OCI-LY7 (cell line): ENCODE measurements at regions not wholly inside any gene's neighbourhood (a gene's known extent, or its start where the extent isn't known, plus 50 kb on each side); places are given as distances from the start of the nearest gene placed in this dataset.

ENCODE experiments used
- BruUV-seq: library from RNA; stranded (reverse); fragments of 400-500 nt; replicated peaks from 2 replicates; lab custom pipeline; 2021; lab: Mats Ljungman, UMichigan
- CTCF ChIA-PET: fragments of 300-600 bp; sonication (Branson Sonifier 250); formaldehyde crosslinking; loops from one replicate; lab custom pipeline; 2022; ENCODE audit warnings: antibody characterized with exemption; ENCODE audit not compliant: unreplicated experiment; lab: Charles Lee
- POLR2A ChIA-PET: fragments of 300-600 bp; sonication (Branson Sonifier 250); formaldehyde crosslinking; loops from one replicate; lab custom pipeline; 2022; ENCODE audit warnings: antibody characterized with exemption; lab: Charles Lee
- DNase-seq: peaks from one replicate; pipeline ENCODE4 v3.0.0-alpha.2; 2015; ENCODE audit warnings: low spot score
- H2AFZ ChIP-seq: fragments of 200-600 bp; sonication (generic), shearing (Covaris generic); 2 replicates; pipeline ENCODE4 v1.6.1; 2014; ENCODE audit warnings: mild to moderate bottlenecking, antibody characterized with exemption, low read length, moderate library complexity
- H3K27ac ChIP-seq: fragments of 200-600 bp; sonication (generic); 2 replicates; pipeline ENCODE4 v1.5.1; 2014; ENCODE audit warnings: mixed run types, low read depth, mild to moderate bottlenecking, moderate library complexity, low read length, inconsistent platforms; ENCODE audit not compliant: poor library complexity, severe bottlenecking
- H3K36me3 ChIP-seq: fragments of 200-600 bp; sonication (generic); 2 replicates; pipeline ENCODE4 v1.6.1; 2014; ENCODE audit warnings: mild to moderate bottlenecking, antibody characterized with exemption, low read length, moderate library complexity, mixed read lengths; ENCODE audit not compliant: insufficient read depth
- H3K4me1 ChIP-seq: fragments of 200-600 bp; sonication (generic); 2 replicates; pipeline ENCODE4 v1.5.1; 2014; ENCODE audit warnings: mild to moderate bottlenecking, low read length; ENCODE audit not compliant: insufficient read depth, poor library complexity, severe bottlenecking
- H3K4me2 ChIP-seq: fragments of 200-600 bp; sonication (generic); 2 replicates; pipeline ENCODE4 v1.6.1; 2014; ENCODE audit warnings: mild to moderate bottlenecking, low read length
- H3K4me3 ChIP-seq: fragments of 200-600 bp; sonication (generic); 2 replicates; pipeline ENCODE4 v1.5.1; 2014; ENCODE audit warnings: mild to moderate bottlenecking, low read depth, low read length; ENCODE audit not compliant: poor library complexity, severe bottlenecking
- H3K79me2 ChIP-seq: fragments of 200-600 bp; sonication (generic); 2 replicates; pipeline ENCODE4 v1.6.1; 2016; ENCODE audit warnings: low read depth, mild to moderate bottlenecking, low read length, moderate library complexity, mixed read lengths; ENCODE audit not compliant: insufficient read depth
- H3K9me2 ChIP-seq: fragments of 200-600 bp; sonication (generic); 2 replicates; pipeline ENCODE4 v1.6.1; 2016; ENCODE audit warnings: mild to moderate bottlenecking, low read length, mixed read lengths; ENCODE audit not compliant: insufficient read depth
- H3K9me3 ChIP-seq: fragments of 200-600 bp; sonication (generic); 2 replicates; pipeline ENCODE4 v1.6.1; 2014; ENCODE audit warnings: mild to moderate bottlenecking, mixed run types, low read length, mixed read lengths
- H4K20me1 ChIP-seq: fragments of 200-600 bp; sonication (generic); 2 replicates; pipeline ENCODE4 v1.6.1; 2014; ENCODE audit warnings: mild to moderate bottlenecking, antibody characterized with exemption, low read length, moderate library complexity, mixed read lengths; ENCODE audit not compliant: insufficient read depth
- EZH2phosphoT487 ChIP-seq: fragments of 200-600 bp; sonication (generic); IDR thresholded peaks from 2 replicates; pipeline ENCODE4 v1.6.1; 2018; ENCODE audit warnings: low read depth, borderline replicate concordance, mild to moderate bottlenecking, mixed run types, antibody characterized with exemption, low read length, moderate library complexity, mixed read lengths
- intact Hi-C: fragments of 100-400 bp; cut with micrococcal nuclease; formaldehyde crosslinking; loops from one replicate; pipeline ENCODE4 v1.10.0; 2022; ENCODE audit not compliant: unreplicated experiment
- TF ChIP-seq, protein P1 (sequence below): fragments of 200-600 bp; sonication (generic); conservative IDR thresholded peaks from 2 replicates; pipeline ENCODE4 v1.5.1; 2014; ENCODE audit warnings: mild to moderate bottlenecking, antibody characterized with exemption, low read length, moderate library complexity, mixed read lengths

DNA sequence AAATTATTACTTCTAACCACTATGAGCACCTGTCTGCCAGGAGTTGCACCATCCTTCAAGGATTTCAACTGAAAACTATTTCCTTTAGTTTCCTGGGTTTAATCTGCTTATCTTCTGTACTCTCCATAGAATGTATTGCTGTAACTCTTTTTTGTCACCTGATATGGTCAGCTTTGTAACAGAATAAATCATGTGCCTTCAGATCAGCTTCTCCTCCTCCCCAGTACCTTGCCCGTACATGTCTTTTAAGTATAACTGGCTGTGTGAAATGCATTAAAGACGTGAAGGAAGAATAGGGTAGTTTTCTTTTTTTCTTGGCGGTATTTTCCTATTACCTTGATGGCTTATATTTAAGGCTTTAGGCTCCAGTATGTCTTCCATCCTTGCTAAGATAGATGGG, 200.3 kb upstream of the NAV3 start:
- H3K9me2 ChIP-seq, result no peaks in the 10 kb centered on the region
- no peaks in the 10 kb centered on the region for H3K9me3 ChIP-seq
- no peaks in the 10 kb centered on the region for H3K4me1 ChIP-seq
- intact Hi-C loops, result no loop called here
- no peak overlapping the region for H3K4me3 ChIP-seq
- ChIA-PET CTCF (no interaction called here), POLR2A (no interaction called here)
- BruUV-seq, result no TSS peak
- DNase-seq, result no peak
- no peak overlapping the region for H3K27ac ChIP-seq
- no peaks in the 10 kb centered on the region for H4K20me1 ChIP-seq
- no peaks in the 10 kb centered on the region for H3K79me2 ChIP-seq
- H3K4me2 ChIP-seq, result no peak overlapping the region
- no peak overlapping the region for H2AFZ ChIP-seq
- TF ChIP-seq, protein P1, sequence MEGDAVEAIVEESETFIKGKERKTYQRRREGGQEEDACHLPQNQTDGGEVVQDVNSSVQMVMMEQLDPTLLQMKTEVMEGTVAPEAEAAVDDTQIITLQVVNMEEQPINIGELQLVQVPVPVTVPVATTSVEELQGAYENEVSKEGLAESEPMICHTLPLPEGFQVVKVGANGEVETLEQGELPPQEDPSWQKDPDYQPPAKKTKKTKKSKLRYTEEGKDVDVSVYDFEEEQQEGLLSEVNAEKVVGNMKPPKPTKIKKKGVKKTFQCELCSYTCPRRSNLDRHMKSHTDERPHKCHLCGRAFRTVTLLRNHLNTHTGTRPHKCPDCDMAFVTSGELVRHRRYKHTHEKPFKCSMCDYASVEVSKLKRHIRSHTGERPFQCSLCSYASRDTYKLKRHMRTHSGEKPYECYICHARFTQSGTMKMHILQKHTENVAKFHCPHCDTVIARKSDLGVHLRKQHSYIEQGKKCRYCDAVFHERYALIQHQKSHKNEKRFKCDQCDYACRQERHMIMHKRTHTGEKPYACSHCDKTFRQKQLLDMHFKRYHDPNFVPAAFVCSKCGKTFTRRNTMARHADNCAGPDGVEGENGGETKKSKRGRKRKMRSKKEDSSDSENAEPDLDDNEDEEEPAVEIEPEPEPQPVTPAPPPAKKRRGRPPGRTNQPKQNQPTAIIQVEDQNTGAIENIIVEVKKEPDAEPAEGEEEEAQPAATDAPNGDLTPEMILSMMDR, result no peak
- no peak for TF ChIP-seq EZH2phosphoT487
- no peaks in the 10 kb centered on the region for H3K36me3 ChIP-seq

DNA sequence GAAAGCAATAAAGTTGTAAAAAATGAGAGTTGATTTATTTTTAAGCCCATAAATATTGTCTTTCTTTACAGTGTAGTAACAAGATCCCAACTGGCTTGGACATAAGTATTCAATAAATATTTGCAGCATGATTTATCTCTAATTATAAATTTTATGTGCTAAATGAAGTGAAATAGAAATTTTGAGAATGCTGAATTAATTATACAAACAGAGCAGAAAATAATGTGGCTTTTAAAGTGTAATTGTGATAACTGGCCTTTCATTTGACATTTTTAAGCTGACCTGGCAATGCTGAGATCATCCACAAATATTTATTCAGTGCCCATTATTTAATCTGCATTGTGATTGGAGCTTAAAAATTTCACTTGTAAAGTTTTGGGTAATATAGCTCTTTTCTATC, 201.6 kb upstream of the NAV3 start:
- Histone ChIP-seq H2AFZ (no peak overlapping the region), H3K4me3 (no peak overlapping the region), H3K4me1 (no peaks in the 10 kb centered on the region), H3K9me3 (no peaks in the 10 kb centered on the region), H4K20me1 (no peaks in the 10 kb centered on the region), H3K9me2 (no peaks in the 10 kb centered on the region), H3K27ac (no peak overlapping the region), H3K79me2 (no peaks in the 10 kb centered on the region), H3K36me3 (no peaks in the 10 kb centered on the region), H3K4me2 (no peak overlapping the region)
- no TSS peak for BruUV-seq
- no peak for DNase-seq
- TF ChIP-seq EZH2phosphoT487, result no peak
- TF ChIP-seq, protein P1, result no peak
- intact Hi-C loops, result no loop called here
- POLR2A ChIA-PET, result interaction anchor here (0.7 to 1.0 kb wide), 2 partner anchors 8 to 1719 kb away, joined by 3 to 4 read pairs; no protein-coding TSS in a partner anchor
- CTCF ChIA-PET, result no interaction called here

DNA sequence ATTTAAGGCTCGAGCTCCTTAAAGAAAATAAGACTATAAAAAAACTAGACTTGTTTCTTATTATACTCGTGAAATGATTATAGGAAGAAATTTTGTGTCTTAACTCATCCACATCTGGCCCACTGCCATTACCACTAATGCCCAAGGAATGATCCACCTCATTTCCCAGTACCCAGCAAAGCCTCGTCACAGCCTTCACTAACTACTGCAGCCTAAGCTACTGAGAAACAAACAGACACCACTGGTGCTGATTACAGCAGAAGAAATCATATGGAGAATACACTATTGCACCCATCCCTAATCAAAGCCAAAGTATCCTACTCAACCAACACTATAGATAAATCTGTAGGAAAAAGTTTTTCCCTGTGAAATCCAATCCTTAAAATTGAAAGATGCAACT, 205.3 kb upstream of the NAV3 start:
- H3K79me2 ChIP-seq, result no peaks in the 10 kb centered on the region
- no peak for DNase-seq
- H3K4me1 ChIP-seq, result no peaks in the 10 kb centered on the region
- BruUV-seq, result no TSS peak
- H3K4me2 ChIP-seq, result no peak overlapping the region
- H3K9me2 ChIP-seq, result no peaks in the 10 kb centered on the region
- no peak overlapping the region for H3K4me3 ChIP-seq
- no peak overlapping the region for H2AFZ ChIP-seq
- ChIA-PET CTCF (no interaction called here), POLR2A (interaction anchor here (0.6 kb wide), 1 partner anchor 1055 kb away, joined by 5 read pairs; no protein-coding TSS in a partner anchor)
- H3K36me3 ChIP-seq, result no peaks in the 10 kb centered on the region
- no peaks in the 10 kb centered on the region for H3K9me3 ChIP-seq
- no peak overlapping the region for H3K27ac ChIP-seq
- intact Hi-C loops, result no loop called here
- TF ChIP-seq, protein P1, result no peak
- no peak for TF ChIP-seq EZH2phosphoT487
- no peaks in the 10 kb centered on the region for H4K20me1 ChIP-seq
